ENCODE measurements at regions not wholly inside any gene's neighbourhood (a gene's known extent, or its start where the extent isn't known, plus 50 kb on each side); places are given as distances from the start of the nearest gene placed in this dataset.
A peak's percentile ranks its signal among the peaks of the same experiment; 100 is the strongest.
"Not testable (repeated sequence)": the region's sequence is repeated elsewhere in the genome, so short reads cannot be mapped to it uniquely, and the experiment has no call there.

GRCh38 chr1:233722212-233722979, 108.5 kb downstream of the KCNK1 start:
- no peak overlapping the region for H3K9ac ChIP-seq
- H3K9me3 Mint-ChIP-seq = no peaks in the 10 kb centered on the region
- peaks cover 3% of the 10 kb centered on the region for H3F3A ChIP-seq (ENCODE audit: low read depth)
- H3K4me1 Mint-ChIP-seq = peaks cover 15% of the 10 kb centered on the region
- TF ChIP-seq CTCF (IDR thresholded peaks at IDR 0.05) = no peak
- TF ChIP-seq EZH2 (IDR thresholded peaks at IDR 0.05) = no peak
- TF ChIP-seq EZH2phosphoT487 (IDR thresholded peaks at IDR 0.05) = no peak
- H3K27ac Mint-ChIP-seq = no peak overlapping the region
- no peaks in the 10 kb centered on the region for H3K36me3 Mint-ChIP-seq
- no peak overlapping the region for H3K27ac ChIP-seq
- no peak overlapping the region for H2AFZ ChIP-seq (replicated peaks)
- peaks cover 10% of the 10 kb centered on the region for H3K4me1 ChIP-seq
- H3K4me3 Mint-ChIP-seq = no peak overlapping the region
- H4K20me1 ChIP-seq (ENCODE audit: low read depth) = no peaks in the 10 kb centered on the region
- no peak overlapping the region for H3K4me2 ChIP-seq
- no peaks in the 10 kb centered on the region for H3K36me3 ChIP-seq
- H3K9me3 ChIP-seq (ENCODE audit: low read depth) = no peaks in the 10 kb centered on the region
- no peak overlapping the region for H3K4me3 ChIP-seq
- no peak for DNase-seq (ENCODE audit: low spot score)
- H3K79me2 ChIP-seq (ENCODE audit: low read depth) = no peaks in the 10 kb centered on the region
- no peaks in the 10 kb centered on the region for H3K27me3 Mint-ChIP-seq (ENCODE audit: insufficient read depth, low read depth)
- H3K27me3 ChIP-seq = no peaks in the 10 kb centered on the region

GRCh38 chr1:233723387-233723786, 109.5 kb downstream of the KCNK1 start:
- Histone ChIP-seq H3K27ac (no peak overlapping the region), H3K9me3 (ENCODE audit: low read depth) (no peaks in the 10 kb centered on the region), H4K20me1 (ENCODE audit: low read depth) (no peaks in the 10 kb centered on the region), H3F3A (ENCODE audit: low read depth) (peaks cover 3% of the 10 kb centered on the region), H3K4me2 (no peak overlapping the region), H2AFZ (replicated peaks) (no peak overlapping the region), H3K79me2 (ENCODE audit: low read depth) (no peaks in the 10 kb centered on the region), H3K4me3 (no peak overlapping the region), H3K9ac (no peak overlapping the region), H3K27me3 (no peaks in the 10 kb centered on the region), H3K4me1 (peaks cover 10% of the 10 kb centered on the region), H3K36me3 (no peaks in the 10 kb centered on the region)
- TF ChIP-seq EZH2phosphoT487 (IDR thresholded peaks at IDR 0.05) = no peak
- no peak for TF ChIP-seq EZH2 (IDR thresholded peaks at IDR 0.05)
- no peak for TF ChIP-seq CTCF (IDR thresholded peaks at IDR 0.05)
- Mint-ChIP-seq H3K9me3 (no peaks in the 10 kb centered on the region), H3K27ac (no peak overlapping the region), H3K36me3 (no peaks in the 10 kb centered on the region), H3K4me3 (no peak overlapping the region), H3K4me1 (peaks cover 15% of the 10 kb centered on the region), H3K27me3 (ENCODE audit: insufficient read depth, low read depth) (no peaks in the 10 kb centered on the region)
- DNase-seq (ENCODE audit: low spot score) = no peak

- H3F3A ChIP-seq (ENCODE audit: low read depth); H3K36me3 Mint-ChIP-seq; H3K27me3 Mint-ChIP-seq (ENCODE audit: insufficient read depth, low read depth); H3K9me3 ChIP-seq (ENCODE audit: low read depth); H2AFZ ChIP-seq (replicated peaks); H3K4me2 ChIP-seq; H3K9me3 Mint-ChIP-seq; H3K9ac ChIP-seq; H3K27me3 ChIP-seq; H3K4me3 ChIP-seq; H3K4me1 ChIP-seq; H3K4me3 Mint-ChIP-seq; H3K27ac Mint-ChIP-seq; H4K20me1 ChIP-seq (ENCODE audit: low read depth); H3K36me3 ChIP-seq; H3K27ac ChIP-seq; DNase-seq (ENCODE audit: low spot score); H3K79me2 ChIP-seq (ENCODE audit: low read depth): not testable (repeated sequence)
- H3K4me1 Mint-ChIP-seq = peaks cover 15% of the 10 kb centered on the region
These were observed 110.3 kb downstream of the KCNK1 start for GRCh38 chr1:233724131-233724631.

GRCh38 chr1:233725423-233725822, 111.5 kb downstream of the KCNK1 start:
- H3K36me3 Mint-ChIP-seq = no peaks in the 10 kb centered on the region
- no peak overlapping the region for H3K9ac ChIP-seq
- no peak overlapping the region for H3K4me3 ChIP-seq
- H3K36me3 ChIP-seq = no peaks in the 10 kb centered on the region
- no peaks in the 10 kb centered on the region for H3K27me3 ChIP-seq
- H3K9me3 Mint-ChIP-seq = no peaks in the 10 kb centered on the region
- H3K4me3 Mint-ChIP-seq = no peak overlapping the region
- no peak for DNase-seq (ENCODE audit: low spot score)
- H3K4me1 ChIP-seq = peaks cover 3% of the 10 kb centered on the region
- H4K20me1 ChIP-seq (ENCODE audit: low read depth) = no peaks in the 10 kb centered on the region
- H3K27ac ChIP-seq = no peak overlapping the region
- no peaks in the 10 kb centered on the region for H3K27me3 Mint-ChIP-seq (ENCODE audit: insufficient read depth, low read depth)
- H3K4me1 Mint-ChIP-seq = peaks cover 15% of the 10 kb centered on the region
- H3F3A ChIP-seq (ENCODE audit: low read depth) = no peaks in the 10 kb centered on the region
- TF ChIP-seq EZH2 (IDR thresholded peaks at IDR 0.05) = no peak
- peak; percentile 35 for TF ChIP-seq CTCF (IDR thresholded peaks at IDR 0.05)
- no peak overlapping the region for H3K4me2 ChIP-seq
- H3K27ac Mint-ChIP-seq = no peak overlapping the region
- H3K9me3 ChIP-seq (ENCODE audit: low read depth) = no peaks in the 10 kb centered on the region
- H2AFZ ChIP-seq (replicated peaks) = peak overlapping the region; percentile 77
- no peaks in the 10 kb centered on the region for H3K79me2 ChIP-seq (ENCODE audit: low read depth)

Measured in neural progenitor cell (in vitro differentiated cells).